ENCODE measurements at regions not wholly inside any gene's neighbourhood (a gene's known extent, or its start where the extent isn't known, plus 50 kb on each side); places are given as distances from the start of the nearest gene placed in this dataset.
A peak's percentile ranks its signal among the peaks of the same experiment; 100 is the strongest.

GRCh38 chr11:29279716-29280115 is 737.1 kb downstream of the KCNA4 start:
- no peak overlapping the region for H3K4me3 ChIP-seq (ENCODE audit: low read depth, low read length)
- no peak for DNase-seq (ENCODE audit: low read depth)
- TF ChIP-seq, protein P1, sequence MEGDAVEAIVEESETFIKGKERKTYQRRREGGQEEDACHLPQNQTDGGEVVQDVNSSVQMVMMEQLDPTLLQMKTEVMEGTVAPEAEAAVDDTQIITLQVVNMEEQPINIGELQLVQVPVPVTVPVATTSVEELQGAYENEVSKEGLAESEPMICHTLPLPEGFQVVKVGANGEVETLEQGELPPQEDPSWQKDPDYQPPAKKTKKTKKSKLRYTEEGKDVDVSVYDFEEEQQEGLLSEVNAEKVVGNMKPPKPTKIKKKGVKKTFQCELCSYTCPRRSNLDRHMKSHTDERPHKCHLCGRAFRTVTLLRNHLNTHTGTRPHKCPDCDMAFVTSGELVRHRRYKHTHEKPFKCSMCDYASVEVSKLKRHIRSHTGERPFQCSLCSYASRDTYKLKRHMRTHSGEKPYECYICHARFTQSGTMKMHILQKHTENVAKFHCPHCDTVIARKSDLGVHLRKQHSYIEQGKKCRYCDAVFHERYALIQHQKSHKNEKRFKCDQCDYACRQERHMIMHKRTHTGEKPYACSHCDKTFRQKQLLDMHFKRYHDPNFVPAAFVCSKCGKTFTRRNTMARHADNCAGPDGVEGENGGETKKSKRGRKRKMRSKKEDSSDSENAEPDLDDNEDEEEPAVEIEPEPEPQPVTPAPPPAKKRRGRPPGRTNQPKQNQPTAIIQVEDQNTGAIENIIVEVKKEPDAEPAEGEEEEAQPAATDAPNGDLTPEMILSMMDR (conservative IDR thresholded peaks at IDR 0.05; ENCODE audit: low read depth, low read length) = no peak

- H3K4me3 ChIP-seq (ENCODE audit: low read depth, low read length) = no peak overlapping the region
- DNase-seq (ENCODE audit: low read depth) = no peak
- TF ChIP-seq, protein P1 (conservative IDR thresholded peaks at IDR 0.05; ENCODE audit: low read depth, low read length) = peak; percentile 70
Measured at GRCh38 chr11:29272019-29272654, 744.7 kb downstream of the KCNA4 start.

- TF ChIP-seq, protein P1 (conservative IDR thresholded peaks at IDR 0.05; ENCODE audit: low read depth, low read length) = no peak
- no peak for DNase-seq (ENCODE audit: low read depth)
- H3K4me3 ChIP-seq (ENCODE audit: low read depth, low read length) = no peak overlapping the region
Measured at GRCh38 chr11:29271616-29272015, 745.2 kb downstream of the KCNA4 start.

- TF ChIP-seq, protein P1 (conservative IDR thresholded peaks at IDR 0.05; ENCODE audit: low read depth, low read length) = no peak
- no peak for DNase-seq (ENCODE audit: low read depth)
- no peak overlapping the region for H3K4me3 ChIP-seq (ENCODE audit: low read depth, low read length)
Measured at GRCh38 chr11:29268733-29269132, 748.1 kb downstream of the KCNA4 start.

GRCh38 chr11:29265792-29266191 is 751.0 kb downstream of the KCNA4 start:
- DNase-seq (ENCODE audit: low read depth) = no peak
- TF ChIP-seq, protein P1 (conservative IDR thresholded peaks at IDR 0.05; ENCODE audit: low read depth, low read length) = no peak
- H3K4me3 ChIP-seq (ENCODE audit: low read depth, low read length) = no peak overlapping the region

DNA sequence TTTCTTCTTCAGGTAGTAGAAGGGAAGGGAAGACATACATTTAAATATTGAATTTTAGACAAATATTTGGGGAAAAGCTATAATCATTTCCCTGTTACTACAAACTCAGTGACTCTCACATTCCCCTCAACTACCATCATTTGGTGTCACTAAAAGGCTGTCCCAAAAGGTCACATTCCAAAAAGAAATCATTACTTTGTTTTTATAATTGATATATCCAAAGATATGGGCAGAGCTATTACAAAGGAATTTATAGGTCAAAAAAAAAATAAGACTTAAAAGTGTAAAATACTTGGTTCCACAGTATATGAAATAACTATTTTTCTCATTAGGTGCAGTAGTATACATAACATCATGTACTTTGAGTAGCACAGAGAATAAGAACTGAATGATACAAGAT is 751.4 kb downstream of the KCNA4 start:
- TF ChIP-seq, protein P1 (conservative IDR thresholded peaks at IDR 0.05; ENCODE audit: low read depth, low read length) = no peak
- no peak overlapping the region for H3K4me3 ChIP-seq (ENCODE audit: low read depth, low read length)
- DNase-seq (ENCODE audit: low read depth) = no peak

- H3K4me3 ChIP-seq (ENCODE audit: low read depth, low read length) = no peak overlapping the region
- no peak for DNase-seq (ENCODE audit: low read depth)
- TF ChIP-seq, protein P1 (conservative IDR thresholded peaks at IDR 0.05; ENCODE audit: low read depth, low read length) = no peak
Measured at GRCh38 chr11:29263971-29264682, 752.7 kb downstream of the KCNA4 start.

Data from epithelial cell of proximal tubule (primary cell).